Urinary bladder (tissue), 3 donors: ENCODE measurements at regions not wholly inside any gene's neighbourhood (a gene's known extent, or its start where the extent isn't known, plus 50 kb on each side); places are given as distances from the start of the nearest gene placed in this dataset.

Experiments used
- DNase-seq: peaks from one replicate; pipeline ENCODE4 v3.0.0-alpha.2; 2015; ENCODE audit errors: extremely low spot score
- H3K27ac ChIP-seq: one replicate; pipeline ENCODE4 v1.5.1; 2013; ENCODE audit warnings: low read depth, mild to moderate bottlenecking, moderate library complexity
- H3K36me3 ChIP-seq: one replicate; pipeline ENCODE4 v1.6.1; 2013; ENCODE audit warnings: mild to moderate bottlenecking, moderate library complexity; ENCODE audit not compliant: insufficient read depth
- H3K4me1 ChIP-seq: one replicate; pipeline ENCODE4 v1.6.1; 2013; ENCODE audit warnings: mild to moderate bottlenecking, moderate library complexity; ENCODE audit not compliant: insufficient read depth
- H3K4me3 ChIP-seq: one replicate; pipeline ENCODE4 v1.5.1; 2013; ENCODE audit warnings: low read depth, low read length
- WGBS: extraction: QIAGEN DNeasy Blood & Tissue Kit; methylation state at CpG from one replicate; pipeline ENCODE4 v1.1.7; 2013; 5-methylcytosine and 5-hydroxymethylcytosine counted together
- donor health status: healthy with polysubstance abuse.
- donor health status: healthy.

- Histone ChIP-seq H3K36me3 (no peaks in the 10 kb centered on the region), H3K4me3 (no peak overlapping the region), H3K27ac (no peak overlapping the region), H3K4me1 (no peaks in the 10 kb centered on the region)
- DNase-seq, result no peak
- WGBS, result 1% methylated on average over 1 of the region's 1 CpG
Measured at GRCh38 chr17:34177642-34178041, 77.4 kb upstream of the CCL2 start.

GRCh38 chr17:34178092-34178491, 77.0 kb upstream of the CCL2 start:
- Histone ChIP-seq H3K4me3 (no peak overlapping the region), H3K4me1 (no peaks in the 10 kb centered on the region), H3K36me3 (no peaks in the 10 kb centered on the region), H3K27ac (no peak overlapping the region)
- DNase-seq, result no peak
- WGBS, result 37% methylated on average over 3 of the region's 3 CpGs

- no peaks in the 10 kb centered on the region for H3K36me3 ChIP-seq
- no peaks in the 10 kb centered on the region for H3K4me1 ChIP-seq
- peak; percentile 25 for DNase-seq
- WGBS, result 52% methylated on average over 6 of the region's 6 CpGs
- H3K4me3 ChIP-seq, result no peak overlapping the region
- no peak overlapping the region for H3K27ac ChIP-seq
Measured at GRCh38 chr17:34182036-34182803, 72.9 kb upstream of the CCL2 start.

GRCh38 chr17:34195987-34196386, 59.1 kb upstream of the CCL2 start:
- Histone ChIP-seq H3K4me1 (no peaks in the 10 kb centered on the region), H3K27ac (no peak overlapping the region), H3K36me3 (no peaks in the 10 kb centered on the region), H3K4me3 (no peak overlapping the region)
- whole genome bisulfite sequencing, result 63% methylated on average over 3 of the region's 3 CpGs
- no peak for DNase-seq

GRCh38 chr17:34198519-34198918, 56.6 kb upstream of the CCL2 start:
- H3K27ac ChIP-seq, result no peak overlapping the region
- no peak overlapping the region for H3K4me3 ChIP-seq
- H3K4me1 ChIP-seq, result no peaks in the 10 kb centered on the region
- 43% methylated on average over 1 of the region's 1 CpG for WGBS
- no peaks in the 10 kb centered on the region for H3K36me3 ChIP-seq
- DNase-seq, result no peak

- WGBS, result 36% methylated on average over 7 of the region's 7 CpGs
- H3K27ac ChIP-seq, result no peak overlapping the region
Measured at GRCh38 chr17:34199454-34199853, 55.6 kb upstream of the CCL2 start.

GRCh38 chr17:34199932-34200534, 55.1 kb upstream of the CCL2 start:
- H3K27ac ChIP-seq, result no peak overlapping the region
- peak; percentile 41 for DNase-seq
- H3K4me1 ChIP-seq, result no peaks in the 10 kb centered on the region
- H3K36me3 ChIP-seq, result no peaks in the 10 kb centered on the region
- WGBS, result 13% methylated on average over 8 of the region's 8 CpGs
- H3K4me3 ChIP-seq, result no peak overlapping the region

More at GRCh38 chr17:34199454-34199853, 55.6 kb upstream of the CCL2 start:
- Histone ChIP-seq H3K4me1 (no peaks in the 10 kb centered on the region), H3K36me3 (no peaks in the 10 kb centered on the region), H3K4me3 (no peak overlapping the region)
- no peak for DNase-seq

GRCh38 chr17:34201225-34201624, 53.9 kb upstream of the CCL2 start:
- Histone ChIP-seq H3K4me3 (no peak overlapping the region), H3K27ac (no peak overlapping the region), H3K36me3 (no peaks in the 10 kb centered on the region), H3K4me1 (no peaks in the 10 kb centered on the region)
- 96% methylated on average over 1 of the region's 1 CpG for WGBS
- no peak for DNase-seq

- Histone ChIP-seq H3K27ac (no peak overlapping the region), H3K4me3 (no peak overlapping the region), H3K36me3 (no peaks in the 10 kb centered on the region), H3K4me1 (no peaks in the 10 kb centered on the region)
- 88% methylated on average over 4 of the region's 4 CpGs for WGBS
- no peak for DNase-seq
Measured at GRCh38 chr17:34201767-34202166, 53.3 kb upstream of the CCL2 start.

GRCh38 chr17:34203018-34203638, 52.0 kb upstream of the CCL2 start:
- no peaks in the 10 kb centered on the region for H3K36me3 ChIP-seq
- 59% methylated on average over 4 of the region's 4 CpGs for WGBS
- H3K4me3 ChIP-seq, result no peak overlapping the region
- DNase-seq, result no peak
- no peaks in the 10 kb centered on the region for H3K4me1 ChIP-seq
- H3K27ac ChIP-seq, result no peak overlapping the region

- WGBS, result 94% methylated on average over 5 of the region's 5 CpGs
- Histone ChIP-seq H3K36me3 (no peaks in the 10 kb centered on the region), H3K4me3 (no peak overlapping the region), H3K27ac (no peak overlapping the region), H3K4me1 (no peaks in the 10 kb centered on the region)
- no peak for DNase-seq
Measured at GRCh38 chr17:34204402-34204801, 50.7 kb upstream of the CCL2 start.
